ENCODE measurements at regions not wholly inside any gene's neighbourhood (a gene's known extent, or its start where the extent isn't known, plus 50 kb on each side); places are given as distances from the start of the nearest gene placed in this dataset.

GRCh38 chr2:116098049-116098448, 1655.6 kb downstream of the DPP10 start:
- no peak for TF ChIP-seq JUN (IDR thresholded peaks at IDR 0.05)
- no peak for TF ChIP-seq SMC3 (IDR thresholded peaks at IDR 0.05)
- TF ChIP-seq HDAC2 (IDR thresholded peaks at IDR 0.05) = no peak
- TF ChIP-seq CTCF (IDR thresholded peaks at IDR 0.05) = no peak
- no peak for TF ChIP-seq NFE2L2 (conservative IDR thresholded peaks at IDR 0.05; ENCODE audit: low read length)
- TF ChIP-seq RAD21 (conservative IDR thresholded peaks at IDR 0.05 in 1 of 2, IDR thresholded peaks at IDR 0.05 in 1 of 2) = no peak
- no peak for TF ChIP-seq RFX5 (IDR thresholded peaks at IDR 0.05)
- no peak for TF ChIP-seq CHD2 (IDR thresholded peaks at IDR 0.05; ENCODE audit: low read length, partially characterized antibody)
- no peak for TF ChIP-seq HOXB13 (CRISPR knock-in tag; IDR thresholded peaks at IDR 0.05; ENCODE audit: low read depth)

All from A549 (cell line).